Eye (tissue), 1 donor: ENCODE measurements at regions not wholly inside any gene's neighbourhood (a gene's known extent, or its start where the extent isn't known, plus 50 kb on each side); places are given as distances from the start of the nearest gene placed in this dataset.
A peak's percentile ranks its signal among the peaks of the same experiment; 100 is the strongest.

ENCODE experiments used
- DNase-seq: peaks from one replicate; pipeline ENCODE4 v3.0.0-alpha.2; 2015

DNA sequence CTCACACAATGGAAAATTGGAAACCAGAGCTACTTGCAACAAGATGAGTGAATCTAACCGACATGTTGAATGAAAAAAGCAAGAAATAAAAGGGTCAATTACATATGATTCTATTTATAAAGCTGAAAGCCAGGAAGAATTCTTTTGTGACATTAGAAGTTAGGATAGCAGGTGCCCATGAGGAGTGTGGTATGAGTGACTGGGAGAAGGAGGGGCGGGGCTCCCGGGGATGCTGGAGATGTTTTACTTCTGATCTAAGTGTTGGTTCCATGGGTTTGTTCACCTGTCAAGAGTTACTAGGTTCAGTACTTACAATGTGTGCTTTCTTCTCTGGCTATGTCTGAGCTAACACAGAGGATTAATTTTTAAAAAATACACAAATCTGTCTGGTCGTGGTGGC is 60.8 kb downstream of the NSMCE3 start:
- no peak for DNase-seq

DNA sequence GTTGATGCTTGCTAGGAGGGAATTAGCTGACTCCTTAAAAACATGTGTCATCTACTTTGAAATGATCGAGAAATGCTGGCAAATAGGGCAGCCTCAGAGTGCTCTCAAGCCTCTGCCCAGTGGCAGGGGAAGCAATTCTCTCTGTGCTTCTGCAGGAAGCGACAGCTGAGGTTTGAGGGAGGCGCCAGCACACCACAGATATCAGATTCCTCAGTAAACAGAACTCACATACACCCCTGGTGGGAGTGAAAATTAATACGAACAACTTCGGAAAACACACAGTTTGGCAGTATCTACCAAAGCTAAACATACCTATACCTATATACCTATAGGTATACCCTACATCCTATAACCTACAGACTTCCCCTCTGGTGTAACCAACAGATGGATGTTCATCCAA is 61.3 kb downstream of the NSMCE3 start:
- DNase-seq, result peak; percentile 27

DNA sequence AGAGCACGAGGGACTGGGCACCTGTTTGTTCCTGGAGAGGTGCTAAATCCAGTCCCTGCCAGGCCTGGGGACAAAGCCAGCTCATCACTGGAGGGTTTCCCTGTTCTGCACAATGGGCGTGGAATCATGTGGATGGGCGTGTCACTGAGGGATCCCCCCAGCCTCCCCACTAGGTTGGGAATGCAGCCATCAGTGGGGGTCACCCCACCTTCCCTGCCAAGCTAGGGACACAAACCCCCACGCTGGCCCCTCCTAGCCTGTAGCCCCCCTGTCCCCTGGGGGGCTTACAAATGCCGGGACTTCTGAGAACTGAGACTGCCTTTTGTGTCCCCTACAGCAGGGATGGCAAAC is 61.9 kb downstream of the NSMCE3 start:
- DNase-seq, result no peak

DNA sequence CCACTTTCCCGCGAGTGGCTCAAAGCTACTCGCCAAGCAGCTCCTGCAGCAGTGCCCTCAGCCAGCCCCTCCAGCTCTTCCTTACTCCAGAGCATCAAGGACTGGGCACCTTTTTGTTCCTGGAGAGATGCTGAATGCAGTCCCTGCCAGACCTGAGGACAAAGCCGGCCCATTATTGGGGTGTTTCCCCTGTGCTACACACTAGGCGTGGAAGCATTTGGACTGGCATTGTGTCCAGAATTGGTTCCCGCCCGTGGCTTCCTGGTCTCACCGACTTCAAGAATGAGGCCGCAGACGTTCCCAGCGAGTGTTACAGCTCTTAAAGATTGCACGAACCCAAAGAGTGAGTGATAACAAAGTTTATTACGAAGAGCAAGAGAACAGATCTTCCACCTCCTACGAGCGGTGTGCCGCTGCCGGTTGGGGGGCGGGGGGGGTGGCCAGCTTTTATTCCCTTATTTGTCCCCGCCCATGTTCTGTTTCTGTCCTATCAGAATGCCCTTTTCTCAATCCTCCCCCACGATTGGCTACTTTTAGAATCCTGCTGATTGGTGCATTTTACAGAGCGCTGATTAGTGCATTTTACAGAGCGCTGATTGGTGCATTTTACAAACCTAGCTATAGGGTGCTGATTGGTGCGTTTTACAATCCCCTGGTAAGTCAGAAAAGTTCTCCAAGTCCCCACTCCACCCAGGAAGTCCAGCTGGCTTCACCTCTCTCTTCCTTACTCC is 62.4 kb downstream of the NSMCE3 start:
- no peak for DNase-seq

DNA sequence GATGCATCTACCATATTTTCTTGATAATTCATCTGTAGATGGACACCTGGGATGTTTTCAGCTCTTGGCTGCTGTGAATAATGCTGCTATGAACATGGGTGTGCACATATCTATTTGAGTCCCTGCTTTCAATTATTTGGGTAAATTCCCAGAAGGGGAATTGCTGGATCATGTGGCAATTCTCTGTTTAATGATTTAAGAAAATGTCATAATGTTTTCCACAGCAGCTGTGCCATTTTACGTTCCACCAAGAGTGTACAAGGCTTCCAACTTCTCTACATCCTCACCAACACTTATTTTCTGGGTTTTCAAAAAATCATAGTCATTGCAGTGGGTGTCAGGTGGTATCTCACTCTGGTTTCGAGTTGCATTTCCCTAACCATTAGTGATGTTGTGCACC is 64.4 kb downstream of the NSMCE3 start:
- DNase-seq, result no peak

DNA sequence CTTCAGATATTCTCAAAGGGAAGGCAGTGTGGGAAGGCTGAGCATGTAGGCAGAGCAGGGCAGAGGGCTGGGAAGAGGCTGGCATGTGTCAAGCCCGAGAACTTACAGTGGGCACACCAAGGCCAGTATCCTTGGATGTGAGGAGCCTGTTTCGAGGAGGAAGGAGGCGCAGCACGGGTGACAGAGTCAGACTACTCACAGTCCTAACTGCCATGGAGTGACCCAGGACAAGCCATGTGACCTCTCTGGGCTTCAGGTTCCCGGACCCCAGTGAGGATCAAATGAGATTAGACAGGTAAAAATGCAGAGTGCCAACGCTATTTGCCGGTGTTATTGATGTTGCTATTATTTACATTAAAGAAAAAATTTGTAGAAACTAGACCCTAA is 65.3 kb downstream of the NSMCE3 start:
- DNase-seq, result no peak

DNA sequence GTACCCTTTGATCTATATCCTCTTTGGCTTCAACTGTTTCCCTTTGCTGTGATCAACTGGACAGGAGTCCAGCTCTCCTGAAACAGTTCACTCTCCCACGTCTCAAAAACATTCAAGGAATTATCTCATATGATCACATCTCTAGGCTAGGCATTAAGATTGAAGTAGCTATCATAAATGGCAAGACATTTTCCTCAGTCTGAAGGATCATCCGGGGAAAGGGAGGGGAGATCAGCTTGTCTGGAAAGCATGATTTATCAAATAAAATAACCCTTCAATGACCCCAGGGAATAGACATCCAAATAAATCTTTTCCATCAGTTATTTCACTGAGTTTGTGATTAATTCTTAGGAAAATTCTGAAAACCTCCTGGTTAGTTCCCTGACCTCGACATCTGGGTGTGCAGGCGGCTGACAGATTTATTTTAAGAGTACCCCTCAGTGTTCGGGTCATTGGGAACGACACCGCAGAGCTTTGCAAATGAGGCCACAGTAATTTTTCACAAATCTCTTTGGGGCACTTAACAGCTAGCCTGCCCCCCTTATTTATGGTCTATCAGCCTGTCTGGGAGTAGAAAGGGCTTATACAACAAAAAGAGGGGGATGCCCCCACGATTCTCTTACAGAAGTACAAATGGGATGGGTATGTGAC is 65.8 kb downstream of the NSMCE3 start:
- DNase-seq, result no peak

DNA sequence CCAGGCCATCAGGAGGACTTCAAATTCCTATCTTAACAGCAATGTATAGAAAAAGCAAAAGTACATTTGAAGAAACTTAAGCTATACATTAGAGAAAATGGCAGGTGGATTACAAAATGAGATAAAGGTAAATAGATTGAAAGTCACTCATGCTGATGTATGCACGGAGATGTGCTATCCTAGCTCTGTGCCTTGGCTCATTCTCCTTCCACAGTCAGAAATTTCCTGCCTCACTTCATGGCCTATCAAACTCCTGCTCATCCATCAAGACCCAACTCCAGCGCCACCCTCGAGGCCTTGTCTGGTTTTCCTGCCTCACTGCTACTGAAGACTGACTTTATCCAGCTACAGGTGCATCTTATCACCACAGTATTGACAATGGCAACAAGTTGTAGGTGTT is 72.9 kb downstream of the NSMCE3 start:
- no peak for DNase-seq

DNA sequence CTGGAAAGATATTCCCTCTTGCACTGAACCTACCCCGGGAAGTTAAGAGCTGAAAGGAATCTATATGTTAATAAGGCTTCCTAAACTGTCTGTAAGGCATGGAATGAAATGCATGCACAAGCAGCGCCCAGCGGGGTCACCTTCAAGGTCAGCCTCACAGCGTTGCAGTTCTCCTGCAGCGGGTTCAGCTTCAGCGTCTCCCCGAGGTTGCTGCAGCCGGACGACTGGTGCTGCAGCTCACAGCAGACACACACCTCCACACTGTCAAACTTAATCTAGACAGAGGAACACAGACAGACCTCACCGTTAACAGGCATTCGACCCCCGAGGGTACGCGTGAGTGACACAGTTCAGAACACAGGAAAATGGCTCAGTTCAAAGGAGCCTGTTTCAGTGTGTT is 73.3 kb downstream of the NSMCE3 start:
- DNase-seq, result peak; percentile 69

DNA sequence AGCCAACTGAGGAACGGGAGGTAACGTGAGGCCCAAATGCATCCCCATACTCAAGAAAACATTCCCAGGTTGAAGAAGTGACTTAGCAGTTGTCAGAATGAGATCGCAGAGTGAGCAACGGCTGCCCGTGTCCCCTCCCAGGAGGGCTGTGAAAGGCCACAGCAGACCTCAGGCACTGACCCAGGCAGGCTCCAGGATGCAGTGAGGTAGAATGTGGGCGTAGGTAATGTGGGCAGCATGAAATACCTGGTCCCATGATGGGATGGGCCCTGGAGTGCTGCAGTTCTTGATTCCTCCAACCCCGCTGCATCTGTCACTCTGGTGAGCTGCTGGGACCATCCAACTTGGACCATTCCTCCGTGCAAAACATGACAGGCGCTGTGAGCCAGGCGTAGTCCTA is 74.8 kb downstream of the NSMCE3 start:
- no peak for DNase-seq

DNA sequence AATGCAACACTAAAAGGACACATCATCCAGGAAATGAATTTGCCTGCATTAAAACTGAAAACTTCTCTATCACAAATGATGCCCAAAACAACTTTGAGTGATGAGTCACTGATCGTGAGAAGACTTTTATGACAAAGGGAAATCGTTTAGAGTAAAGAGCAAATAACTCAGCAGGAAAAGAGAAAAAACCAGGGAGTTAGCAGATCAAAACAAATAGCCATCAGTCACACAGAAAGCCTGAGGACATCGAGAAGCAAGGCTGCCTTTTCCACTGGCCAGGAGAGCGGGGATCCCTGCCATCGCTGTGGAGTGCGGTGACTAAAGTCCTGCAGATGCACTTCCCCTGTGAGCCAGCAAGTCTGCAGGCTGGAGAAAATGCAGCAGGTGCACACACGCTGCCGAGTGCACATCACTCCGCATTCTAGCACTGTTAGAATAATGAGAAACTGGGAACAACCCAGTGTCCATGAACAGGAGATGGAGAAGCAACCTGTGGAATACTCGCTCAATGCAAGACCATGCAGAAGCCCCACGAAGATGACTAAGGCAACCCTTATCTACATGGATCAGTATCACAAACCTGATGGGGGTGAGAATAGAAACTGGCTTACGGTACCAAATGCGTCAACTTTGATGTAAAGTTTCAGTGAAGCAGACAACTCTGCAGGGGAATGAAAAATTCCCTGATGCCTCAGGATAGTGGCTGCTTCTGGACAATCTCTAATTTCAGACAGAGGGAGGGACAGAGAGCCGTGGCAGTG is 86.4 kb downstream of the NSMCE3 start:
- DNase-seq, result no peak

DNA sequence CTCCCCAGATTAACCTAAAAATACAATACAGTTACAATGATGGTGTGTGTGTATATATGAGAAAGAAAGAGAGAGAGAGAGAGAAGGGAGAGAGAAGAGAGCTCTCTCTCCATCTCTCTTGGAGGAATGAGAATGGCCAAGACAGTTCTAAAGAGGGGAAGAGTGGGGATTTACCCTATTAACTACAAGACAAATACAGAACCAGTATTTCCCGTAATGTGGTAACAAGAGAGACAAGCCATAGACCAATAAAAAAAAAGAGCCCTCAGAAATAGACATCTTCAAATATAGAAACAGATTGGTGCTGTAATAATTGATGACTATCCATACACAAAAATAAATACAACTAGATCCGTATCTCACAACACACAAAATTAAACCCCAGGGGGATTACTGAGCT is 87.0 kb downstream of the NSMCE3 start:
- no peak for DNase-seq

DNA sequence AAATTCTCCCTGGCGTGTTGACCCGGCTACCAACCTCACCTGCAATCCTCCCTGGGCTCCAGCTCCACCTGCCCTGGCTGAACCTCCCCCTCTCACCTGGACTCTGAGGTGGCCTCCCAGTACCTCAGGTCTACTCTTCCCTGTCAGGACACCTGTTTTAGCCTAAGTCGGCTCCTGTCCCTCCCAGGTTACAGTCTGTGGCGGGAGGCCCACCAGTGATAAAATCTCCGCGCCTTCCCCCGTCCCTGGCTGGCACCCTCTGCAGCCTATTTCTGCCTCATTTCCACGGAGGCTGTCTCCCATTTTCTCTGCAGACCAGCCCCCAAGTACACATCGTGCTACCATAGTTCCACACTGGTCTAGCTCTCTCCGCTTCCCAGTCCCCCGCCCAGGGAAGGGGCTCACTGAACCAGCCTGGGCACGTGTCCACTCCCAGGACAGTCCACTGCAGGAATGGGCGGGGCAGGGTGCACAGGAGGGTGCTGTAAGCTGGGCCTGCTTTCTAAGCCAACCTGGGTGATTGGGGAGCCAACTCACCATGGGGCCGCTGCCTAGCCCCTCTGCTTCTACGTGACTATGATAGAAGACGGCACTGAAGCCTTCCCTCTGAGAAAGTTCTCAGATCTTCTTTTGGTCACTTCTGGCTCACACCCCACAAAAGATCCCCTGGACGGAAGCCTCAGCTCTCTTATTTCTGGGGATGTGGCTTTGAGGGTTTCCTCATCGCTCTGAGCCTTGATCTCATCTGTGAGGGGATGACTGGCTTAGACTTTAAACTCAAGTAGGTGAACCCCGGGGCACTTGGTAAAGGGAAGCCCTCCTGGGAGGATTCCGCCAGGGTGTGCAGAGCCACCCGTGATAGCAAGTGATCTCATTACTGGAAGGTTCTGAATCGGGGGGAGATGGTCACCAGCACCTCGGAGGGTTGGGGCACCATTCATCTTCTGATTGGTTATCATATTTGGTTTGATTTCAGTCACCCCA is 96.6 kb downstream of the NSMCE3 start:
- DNase-seq, result no peak

DNA sequence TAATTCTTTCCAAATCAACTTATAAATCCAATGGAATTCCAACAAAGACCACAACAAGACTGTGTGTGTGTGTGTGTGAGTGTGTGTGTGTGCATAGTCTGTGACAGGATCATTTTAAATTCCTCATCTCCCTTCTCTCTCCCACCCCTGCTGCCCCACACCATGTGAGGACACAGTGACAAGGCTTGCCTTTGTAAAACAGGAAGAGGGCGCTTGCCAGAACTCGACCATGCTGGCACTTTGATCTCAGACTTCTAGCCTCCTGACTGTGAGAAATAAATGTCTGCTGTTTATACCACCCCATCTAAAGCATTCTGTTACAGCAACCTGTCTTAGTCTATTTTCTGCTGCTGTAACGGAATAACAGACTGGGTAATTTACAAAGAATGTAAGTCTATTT is 99.1 kb downstream of the NSMCE3 start:
- no peak for DNase-seq
